Hepatocyte (in vitro differentiated cells): ENCODE measurements at regions not wholly inside any gene's neighbourhood (a gene's known extent, or its start where the extent isn't known, plus 50 kb on each side); places are given as distances from the start of the nearest gene placed in this dataset.
A peak's percentile ranks its signal among the peaks of the same experiment; 100 is the strongest.

Source experiments
- DNase-seq: peaks from one replicate; pipeline ENCODE4 v3.0.0-alpha.2; 2016; ENCODE audit warnings: low spot score
- H2AFZ ChIP-seq: fragments of 200-600 bp; sonication (generic); 2 replicates; pipeline ENCODE4 v1.6.0; 2016; ENCODE audit warnings: antibody characterized with exemption, mild to moderate bottlenecking
- H3K27ac ChIP-seq: fragments of 200-600 bp; sonication (generic); 2 replicates; pipeline ENCODE4 v1.5.1; 2016; ENCODE audit warnings: mild to moderate bottlenecking
- H3K27me3 ChIP-seq: fragments of 200-600 bp; sonication (generic); 2 replicates; pipeline ENCODE4 v1.6.1; 2016
- H3K36me3 ChIP-seq: fragments of 200-600 bp; sonication (generic); replicated peaks from 2 replicates; pipeline ENCODE4 v1.5.1; 2016; ENCODE audit warnings: low read depth; ENCODE audit not compliant: insufficient read depth
- H3K4me1 ChIP-seq: fragments of 200-600 bp; sonication (generic); 2 replicates; pipeline ENCODE4 v1.5.1; 2016; ENCODE audit warnings: mild to moderate bottlenecking, moderate library complexity; ENCODE audit not compliant: insufficient read depth
- H3K4me2 ChIP-seq: fragments of 200-600 bp; sonication (generic); 2 replicates; pipeline ENCODE4 v1.6.0; 2016
- H3K4me3 ChIP-seq: fragments of 200-600 bp; sonication (generic); 2 replicates; pipeline ENCODE4 v1.5.1; 2016; ENCODE audit warnings: mild to moderate bottlenecking
- H3K79me2 ChIP-seq: fragments of 200-600 bp; sonication (generic); 2 replicates; pipeline ENCODE4 v1.6.0; 2017; ENCODE audit warnings: mild to moderate bottlenecking
- H3K9me2 ChIP-seq: fragments of 200-600 bp; sonication (generic); replicated peaks from 2 replicates; pipeline ENCODE4 v1.6.0; 2017; ENCODE audit warnings: mild to moderate bottlenecking; ENCODE audit not compliant: insufficient read depth
- H3K9me3 ChIP-seq: fragments of 200-600 bp; sonication (generic); 2 replicates; pipeline ENCODE4 v1.5.1; 2016; ENCODE audit warnings: low read depth, mild to moderate bottlenecking
- H4K20me1 ChIP-seq: fragments of 200-600 bp; sonication (generic); 2 replicates; pipeline ENCODE4 v1.6.0; 2016; ENCODE audit warnings: mild to moderate bottlenecking; ENCODE audit not compliant: insufficient read depth, poor library complexity, severe bottlenecking
- EZH2 ChIP-seq: fragments of 200-600 bp; sonication (generic); IDR thresholded peaks from 2 replicates; pipeline ENCODE4 v1.6.1; 2016; ENCODE audit warnings: antibody characterized with exemption, mild to moderate bottlenecking, borderline replicate concordance
- EZH2phosphoT487 ChIP-seq: fragments of 200-600 bp; sonication (generic); IDR thresholded peaks from one replicate; pipeline ENCODE4 v1.6.1; 2018; ENCODE audit warnings: antibody characterized with exemption, mild to moderate bottlenecking, low read depth, moderate library complexity; ENCODE audit not compliant: unreplicated experiment, severe bottlenecking
- WGBS: methylation state at CpG from one replicate; pipeline ENCODE4 v1.1.6; 2016; ENCODE audit warnings: low lambda C conversion rate; ENCODE audit errors: missing lambda C conversion rate; 5-methylcytosine and 5-hydroxymethylcytosine counted together
- TF ChIP-seq, protein P1 (sequence below): fragments of 200-600 bp; sonication (generic); IDR thresholded peaks from 2 replicates; pipeline ENCODE4 v1.5.1; 2016; ENCODE audit warnings: antibody characterized with exemption, mild to moderate bottlenecking; ENCODE audit not compliant: poor library complexity

DNA sequence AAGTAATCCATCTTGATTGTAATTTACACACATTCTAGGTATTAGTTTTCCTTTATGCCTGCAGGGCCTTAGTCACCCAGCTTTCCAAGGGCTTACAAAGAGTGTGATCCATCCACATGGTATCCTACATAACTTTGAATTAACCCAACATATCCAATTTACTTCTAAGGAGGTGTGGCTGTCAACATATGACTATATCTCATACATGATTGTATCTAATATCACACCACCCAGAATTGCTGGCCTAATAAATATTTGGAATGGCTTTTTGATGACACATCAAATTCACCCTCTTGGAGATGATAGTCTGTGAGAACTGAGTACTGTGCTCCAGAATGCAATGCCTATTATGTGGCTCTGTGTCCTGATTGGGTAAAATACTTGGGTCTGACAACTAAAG lies 363.3 kb upstream of the GRIN3A start:
- Histone ChIP-seq H3K27ac (no peak overlapping the region), H3K79me2 (no peaks in the 10 kb centered on the region), H3K27me3 (no peaks in the 10 kb centered on the region), H3K9me2 (no peaks in the 10 kb centered on the region), H3K4me3 (no peak overlapping the region), H3K4me1 (no peaks in the 10 kb centered on the region), H3K4me2 (no peak overlapping the region), H2AFZ (no peak overlapping the region), H3K36me3 (no peaks in the 10 kb centered on the region), H3K9me3 (no peaks in the 10 kb centered on the region), H4K20me1 (no peaks in the 10 kb centered on the region)
- TF ChIP-seq, protein P1, sequence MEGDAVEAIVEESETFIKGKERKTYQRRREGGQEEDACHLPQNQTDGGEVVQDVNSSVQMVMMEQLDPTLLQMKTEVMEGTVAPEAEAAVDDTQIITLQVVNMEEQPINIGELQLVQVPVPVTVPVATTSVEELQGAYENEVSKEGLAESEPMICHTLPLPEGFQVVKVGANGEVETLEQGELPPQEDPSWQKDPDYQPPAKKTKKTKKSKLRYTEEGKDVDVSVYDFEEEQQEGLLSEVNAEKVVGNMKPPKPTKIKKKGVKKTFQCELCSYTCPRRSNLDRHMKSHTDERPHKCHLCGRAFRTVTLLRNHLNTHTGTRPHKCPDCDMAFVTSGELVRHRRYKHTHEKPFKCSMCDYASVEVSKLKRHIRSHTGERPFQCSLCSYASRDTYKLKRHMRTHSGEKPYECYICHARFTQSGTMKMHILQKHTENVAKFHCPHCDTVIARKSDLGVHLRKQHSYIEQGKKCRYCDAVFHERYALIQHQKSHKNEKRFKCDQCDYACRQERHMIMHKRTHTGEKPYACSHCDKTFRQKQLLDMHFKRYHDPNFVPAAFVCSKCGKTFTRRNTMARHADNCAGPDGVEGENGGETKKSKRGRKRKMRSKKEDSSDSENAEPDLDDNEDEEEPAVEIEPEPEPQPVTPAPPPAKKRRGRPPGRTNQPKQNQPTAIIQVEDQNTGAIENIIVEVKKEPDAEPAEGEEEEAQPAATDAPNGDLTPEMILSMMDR: no peak
- no peak for TF ChIP-seq EZH2
- TF ChIP-seq EZH2phosphoT487: no peak
- DNase-seq: no peak

- no peak overlapping the region for H3K4me3 ChIP-seq
- H3K27ac ChIP-seq: no peak overlapping the region
- no peaks in the 10 kb centered on the region for H3K79me2 ChIP-seq
- no peaks in the 10 kb centered on the region for H3K27me3 ChIP-seq
- no peak for DNase-seq
- H2AFZ ChIP-seq: no peak overlapping the region
- H3K36me3 ChIP-seq: no peaks in the 10 kb centered on the region
- no peaks in the 10 kb centered on the region for H4K20me1 ChIP-seq
- 48% methylated on average over 2 of the region's 2 CpGs for WGBS
- TF ChIP-seq EZH2phosphoT487 (no peak), EZH2 (no peak)
- TF ChIP-seq, protein P1: no peak
- H3K4me1 ChIP-seq: no peaks in the 10 kb centered on the region
- no peaks in the 10 kb centered on the region for H3K9me2 ChIP-seq
- no peaks in the 10 kb centered on the region for H3K9me3 ChIP-seq
- no peak overlapping the region for H3K4me2 ChIP-seq
These were observed 348.7 kb upstream of the GRIN3A start for GRCh38 chr9:102087141-102087540.

DNA sequence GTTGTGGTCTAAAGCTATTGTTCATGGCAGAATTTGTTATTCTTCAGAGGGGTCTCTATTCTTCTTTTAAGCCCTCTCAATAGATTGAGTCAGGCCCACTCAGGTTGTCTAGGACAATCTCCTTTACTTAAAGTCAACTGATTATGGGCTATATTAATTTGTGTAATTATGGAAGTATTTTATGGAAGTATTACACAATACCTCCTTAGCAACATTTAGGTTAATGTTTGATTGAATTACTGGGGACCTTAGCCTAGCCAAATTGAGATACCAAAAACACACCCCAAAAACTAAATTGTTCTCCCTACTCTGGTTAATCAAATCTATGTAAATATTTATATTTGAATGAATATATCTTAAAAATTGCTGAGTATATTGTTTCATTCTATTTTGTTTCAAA lies 347.1 kb upstream of the GRIN3A start:
- Histone ChIP-seq H3K27ac (no peak overlapping the region), H3K4me1 (no peaks in the 10 kb centered on the region), H3K27me3 (no peaks in the 10 kb centered on the region), H3K9me3 (no peaks in the 10 kb centered on the region), H3K4me2 (no peak overlapping the region), H3K9me2 (no peaks in the 10 kb centered on the region), H4K20me1 (no peaks in the 10 kb centered on the region), H2AFZ (no peak overlapping the region), H3K79me2 (no peaks in the 10 kb centered on the region), H3K36me3 (no peaks in the 10 kb centered on the region), H3K4me3 (no peak overlapping the region)
- DNase-seq: no peak
- TF ChIP-seq EZH2phosphoT487: no peak
- TF ChIP-seq, protein P1: no peak
- no peak for TF ChIP-seq EZH2

DNA sequence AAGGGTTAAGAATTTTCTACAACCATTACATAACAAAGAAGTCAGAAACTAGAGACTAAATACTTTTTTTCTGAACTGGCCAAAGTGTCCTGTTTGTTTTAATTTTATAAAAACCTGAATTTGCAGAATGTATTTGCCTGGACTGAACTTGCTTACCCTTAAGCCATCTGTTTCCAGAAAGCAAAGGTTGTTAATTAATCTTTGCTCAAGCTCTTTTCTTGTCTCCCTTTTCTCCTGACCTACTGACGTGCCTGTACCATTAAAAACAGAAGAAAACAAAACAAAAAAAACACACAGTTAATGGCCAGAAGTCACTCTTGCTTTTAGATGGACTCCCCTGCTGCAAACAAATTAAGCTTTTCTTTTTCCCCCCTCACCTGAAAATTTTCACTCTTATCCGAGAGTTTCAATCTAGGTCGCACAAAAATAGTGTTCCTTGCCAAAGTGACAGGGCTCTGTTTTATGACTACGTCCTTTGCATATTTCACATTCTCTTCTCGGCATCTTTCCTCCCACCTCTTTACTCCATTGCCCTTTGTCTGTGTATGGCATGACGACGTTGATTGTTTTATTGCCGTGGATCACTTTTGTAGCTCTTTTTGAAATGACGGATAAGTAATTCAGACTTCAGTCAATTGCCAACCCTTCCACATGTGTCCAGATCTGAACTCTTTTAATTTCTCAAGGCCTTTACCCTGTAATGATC lies 333.8 kb upstream of the GRIN3A start:
- H3K9me3 ChIP-seq: no peaks in the 10 kb centered on the region
- H3K27me3 ChIP-seq: no peaks in the 10 kb centered on the region
- TF ChIP-seq, protein P1: no peak
- TF ChIP-seq EZH2phosphoT487: no peak
- TF ChIP-seq EZH2: no peak
- peak overlapping the region; percentile 52 for H3K4me2 ChIP-seq
- H3K4me3 ChIP-seq: no peak overlapping the region
- H3K4me1 ChIP-seq: no peaks in the 10 kb centered on the region
- peak overlapping the region; percentile 61 for H3K27ac ChIP-seq
- H3K9me2 ChIP-seq: no peaks in the 10 kb centered on the region
- no peak overlapping the region for H2AFZ ChIP-seq
- peak; percentile 16 for DNase-seq
- H4K20me1 ChIP-seq: no peaks in the 10 kb centered on the region
- H3K79me2 ChIP-seq: no peaks in the 10 kb centered on the region
- no peaks in the 10 kb centered on the region for H3K36me3 ChIP-seq
- 50% methylated on average over 9 of the region's 9 CpGs for WGBS
